Endodermal cell (in vitro differentiated cells): ENCODE measurements at regions not wholly inside any gene's neighbourhood (a gene's known extent, or its start where the extent isn't known, plus 50 kb on each side); places are given as distances from the start of the nearest gene placed in this dataset.

Experiments
- DNase-seq: peaks from one replicate; pipeline ENCODE4 v3.0.0-alpha.2; 2017
- H3K27ac ChIP-seq: 2 replicates; pipeline ENCODE4 v1.5.1; 2013; ENCODE audit warnings: mild to moderate bottlenecking, low read depth, low read length, moderate library complexity
- H3K27me3 ChIP-seq: 2 replicates; pipeline ENCODE4 v1.6.1; 2013; ENCODE audit warnings: mild to moderate bottlenecking, low read length, moderate library complexity; ENCODE audit not compliant: insufficient read depth, control insufficient read depth, poor library complexity, severe bottlenecking
- H3K36me3 ChIP-seq: 2 replicates; pipeline ENCODE4 v1.7.0; 2013; ENCODE audit warnings: mild to moderate bottlenecking, low read length, moderate library complexity; ENCODE audit not compliant: control insufficient read depth, insufficient read depth
- H3K4me1 ChIP-seq: one replicate; pipeline ENCODE4 v1.7.0; 2013; ENCODE audit warnings: low read length; ENCODE audit not compliant: control insufficient read depth, insufficient read depth
- H3K4me3 ChIP-seq: 2 replicates; pipeline ENCODE4 v1.5.1; 2013; ENCODE audit warnings: mild to moderate bottlenecking, low read length, moderate library complexity
- H3K9ac ChIP-seq: 2 replicates; pipeline ENCODE4 v1.6.1; 2013; ENCODE audit warnings: mild to moderate bottlenecking, low read length, moderate library complexity; ENCODE audit not compliant: poor library complexity, severe bottlenecking; ENCODE audit errors: extremely low read depth
- H3K9me3 ChIP-seq: 2 replicates; pipeline ENCODE4 v1.6.1; 2013; ENCODE audit warnings: mild to moderate bottlenecking, low read length, moderate library complexity; ENCODE audit not compliant: control insufficient read depth
- H3K27ac Mint-ChIP-seq: 2 replicates; pipeline ENCODE4 v1.8.0; 2020; ENCODE audit warnings: mixed read lengths
- H3K27me3 Mint-ChIP-seq: 2 replicates; pipeline ENCODE4 v1.8.0; 2021; ENCODE audit warnings: mild to moderate bottlenecking, mixed read lengths; ENCODE audit not compliant: insufficient read depth
- H3K36me3 Mint-ChIP-seq: 2 replicates; pipeline ENCODE4 v1.8.0; 2020; ENCODE audit warnings: low read depth, mixed read lengths
- H3K4me1 Mint-ChIP-seq: 2 replicates; pipeline ENCODE4 v1.8.0; 2020; ENCODE audit warnings: mixed read lengths
- H3K4me3 Mint-ChIP-seq: 2 replicates; pipeline ENCODE4 v1.8.0; 2020; ENCODE audit warnings: mild to moderate bottlenecking, moderate library complexity, mixed read lengths
- H3K9me3 Mint-ChIP-seq: 2 replicates; pipeline ENCODE4 v1.8.0; 2020; ENCODE audit warnings: mild to moderate bottlenecking, mixed read lengths
- WGBS, 2 experiments: methylation state at CpG; one replicate each; pipeline versions ENCODE4 v1.1.5 to v1.1.7; 2013; ENCODE audit warnings: missing lambda C conversion rate in 2 of 2, mixed read lengths in 1 of 2; ENCODE audit not compliant: insufficient coverage in 1 of 2, insufficient read length in 1 of 2; 5-methylcytosine and 5-hydroxymethylcytosine counted together
- TF ChIP-seq, protein P1 (sequence below): fragments of 200-600 bp; sonication (generic); conservative IDR thresholded peaks from 2 replicates; pipeline ENCODE4 v1.5.0; 2021; ENCODE audit warnings: antibody characterized with exemption, mild to moderate bottlenecking

DNA sequence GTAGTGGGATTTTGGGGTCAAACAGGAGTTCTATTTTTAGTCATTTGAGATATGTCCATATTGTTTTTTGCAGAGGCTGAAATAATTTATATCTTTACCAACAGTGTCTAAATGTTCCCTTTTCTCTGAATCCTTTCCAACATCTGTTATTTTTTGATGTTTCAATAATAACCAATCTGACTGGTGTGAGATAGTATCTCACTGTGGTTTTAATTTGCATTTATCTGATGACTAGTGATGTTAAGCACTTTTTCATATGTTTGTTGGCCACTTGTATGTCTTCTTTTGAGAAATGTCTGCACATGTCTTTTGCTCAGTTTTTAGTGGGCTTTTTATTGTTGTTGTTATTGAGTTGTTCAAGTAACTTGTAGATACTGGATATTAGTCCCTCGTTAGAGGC is 1325.0 kb downstream of the BRINP3 start:
- Mint-ChIP-seq H3K36me3 (no peaks in the 10 kb centered on the region), H3K27me3 (no peaks in the 10 kb centered on the region), H3K9me3 (no peaks in the 10 kb centered on the region), H3K27ac (no peak overlapping the region), H3K4me3 (no peak overlapping the region), H3K4me1 (no peaks in the 10 kb centered on the region)
- Histone ChIP-seq H3K27me3 (no peaks in the 10 kb centered on the region), H3K9me3 (no peaks in the 10 kb centered on the region), H3K4me1 (no peaks in the 10 kb centered on the region), H3K9ac (no peak overlapping the region), H3K4me3 (no peak overlapping the region), H3K27ac (no peak overlapping the region), H3K36me3 (no peaks in the 10 kb centered on the region)
- WGBS, 2 experiments, result 86 to 100% methylated on average over 1 of the region's 1 CpG
- DNase-seq, result no peak
- TF ChIP-seq, protein P1, sequence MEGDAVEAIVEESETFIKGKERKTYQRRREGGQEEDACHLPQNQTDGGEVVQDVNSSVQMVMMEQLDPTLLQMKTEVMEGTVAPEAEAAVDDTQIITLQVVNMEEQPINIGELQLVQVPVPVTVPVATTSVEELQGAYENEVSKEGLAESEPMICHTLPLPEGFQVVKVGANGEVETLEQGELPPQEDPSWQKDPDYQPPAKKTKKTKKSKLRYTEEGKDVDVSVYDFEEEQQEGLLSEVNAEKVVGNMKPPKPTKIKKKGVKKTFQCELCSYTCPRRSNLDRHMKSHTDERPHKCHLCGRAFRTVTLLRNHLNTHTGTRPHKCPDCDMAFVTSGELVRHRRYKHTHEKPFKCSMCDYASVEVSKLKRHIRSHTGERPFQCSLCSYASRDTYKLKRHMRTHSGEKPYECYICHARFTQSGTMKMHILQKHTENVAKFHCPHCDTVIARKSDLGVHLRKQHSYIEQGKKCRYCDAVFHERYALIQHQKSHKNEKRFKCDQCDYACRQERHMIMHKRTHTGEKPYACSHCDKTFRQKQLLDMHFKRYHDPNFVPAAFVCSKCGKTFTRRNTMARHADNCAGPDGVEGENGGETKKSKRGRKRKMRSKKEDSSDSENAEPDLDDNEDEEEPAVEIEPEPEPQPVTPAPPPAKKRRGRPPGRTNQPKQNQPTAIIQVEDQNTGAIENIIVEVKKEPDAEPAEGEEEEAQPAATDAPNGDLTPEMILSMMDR, result no peak

- H3K9ac ChIP-seq, result no peak overlapping the region
- H3K4me1 ChIP-seq, result no peaks in the 10 kb centered on the region
- H3K27me3 ChIP-seq, result no peaks in the 10 kb centered on the region
- no peaks in the 10 kb centered on the region for H3K27me3 Mint-ChIP-seq
- no peaks in the 10 kb centered on the region for H3K36me3 ChIP-seq
- H3K27ac ChIP-seq, result no peak overlapping the region
- H3K36me3 Mint-ChIP-seq, result no peaks in the 10 kb centered on the region
- TF ChIP-seq, protein P1, result no peak
- no peaks in the 10 kb centered on the region for H3K9me3 ChIP-seq
- no peaks in the 10 kb centered on the region for H3K4me1 Mint-ChIP-seq
- no peak for DNase-seq
- H3K9me3 Mint-ChIP-seq, result no peaks in the 10 kb centered on the region
- no peak overlapping the region for H3K27ac Mint-ChIP-seq
- no peak overlapping the region for H3K4me3 Mint-ChIP-seq
- H3K4me3 ChIP-seq, result no peak overlapping the region
- WGBS, 2 experiments, result 74% methylated on average over 6 of the region's 6 CpGs; no CpG with 5 or more reads in 1 of the 2 experiments
These were observed 1319.5 kb downstream of the BRINP3 start for GRCh38 chr1:189158155-189158554.

DNA sequence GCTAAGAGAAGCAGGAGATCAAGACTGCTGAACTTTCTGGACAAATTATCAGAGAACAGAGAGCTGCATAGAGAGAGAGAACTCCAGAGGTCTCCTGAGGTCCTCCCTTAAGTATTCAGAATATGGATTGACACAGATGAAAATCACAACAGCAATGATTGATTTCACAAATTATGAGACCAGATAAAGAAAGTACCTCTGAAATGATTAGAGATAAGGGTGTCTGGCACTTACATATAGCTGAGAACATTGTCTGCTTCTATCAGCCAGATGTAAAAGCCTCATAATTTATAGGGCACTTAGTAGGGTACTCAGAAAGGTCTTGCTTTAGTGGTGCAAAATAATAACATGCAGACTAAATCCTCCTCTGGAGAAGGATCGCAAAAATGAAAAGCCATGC is 1301.8 kb downstream of the BRINP3 start:
- Mint-ChIP-seq H3K9me3 (no peaks in the 10 kb centered on the region), H3K36me3 (no peaks in the 10 kb centered on the region), H3K4me1 (no peaks in the 10 kb centered on the region), H3K27ac (no peak overlapping the region), H3K4me3 (no peak overlapping the region), H3K27me3 (no peaks in the 10 kb centered on the region)
- no peak overlapping the region for H3K4me3 ChIP-seq
- 93% methylated on average over 1 of the region's 1 CpG; no CpG with 5 or more reads in 1 of the 2 experiments for WGBS, 2 experiments
- no peak for DNase-seq
- H3K9ac ChIP-seq, result no peak overlapping the region
- no peaks in the 10 kb centered on the region for H3K27me3 ChIP-seq
- no peaks in the 10 kb centered on the region for H3K36me3 ChIP-seq
- no peak overlapping the region for H3K27ac ChIP-seq
- TF ChIP-seq, protein P1, result no peak
- H3K4me1 ChIP-seq, result no peaks in the 10 kb centered on the region
- no peaks in the 10 kb centered on the region for H3K9me3 ChIP-seq
